Stimulated activated CD4-positive, alpha-beta T cell treated with anti-CD3 and anti-CD28 coated beads, Interleukin-2, amount 100 ng/mL, for 24 hours (primary cell): ENCODE measurements at regions not wholly inside any gene's neighbourhood (a gene's known extent, or its start where the extent isn't known, plus 50 kb on each side); places are given as distances from the start of the nearest gene placed in this dataset.

Experiments
- DNase-seq, 2 donors: peaks; one replicate each; pipeline ENCODE4 v3.0.0-alpha.2; 2020

DNA sequence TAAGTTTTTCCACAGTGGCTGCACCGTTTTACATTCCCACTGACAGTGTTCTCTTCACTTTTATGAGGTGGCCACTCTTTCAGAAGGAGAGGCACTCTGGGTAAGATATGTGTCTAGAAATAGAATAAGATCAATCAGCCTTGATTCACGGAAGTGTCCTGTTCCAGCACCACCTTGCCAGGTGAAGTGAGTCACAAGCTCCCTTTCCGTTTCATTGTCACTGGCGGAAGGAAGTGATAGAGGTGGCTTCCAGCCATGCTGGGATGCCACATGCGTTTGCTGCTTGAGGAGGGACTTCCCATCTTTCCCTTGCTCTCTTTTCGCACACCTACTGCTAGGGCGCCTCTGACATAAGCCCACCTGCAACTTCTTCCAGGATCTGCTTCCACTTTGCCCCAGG is 217.1 kb downstream of the PIK3R1 start:
- DNase-seq, result peak in 1 of 2 donors; percentile 28

DNA sequence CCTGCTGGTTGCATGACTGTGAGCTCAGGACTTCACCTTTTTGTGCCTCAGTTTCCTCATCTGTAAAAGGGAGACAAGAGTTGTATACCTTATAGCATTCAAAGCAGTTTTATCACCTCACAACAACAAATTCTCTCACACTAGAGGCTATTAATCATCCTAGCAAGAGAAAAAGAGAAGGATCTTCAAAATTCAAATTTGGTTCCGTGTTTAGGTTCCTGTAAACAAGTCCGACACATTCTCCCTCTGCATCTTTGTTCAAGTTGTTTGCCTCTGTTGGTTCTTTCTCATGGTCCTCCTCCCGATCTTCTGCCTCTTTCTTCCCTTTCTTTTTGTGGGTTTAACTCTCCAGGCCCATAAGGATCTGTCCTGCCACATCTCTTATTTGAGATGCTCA is 218.0 kb downstream of the PIK3R1 start:
- no peak for DNase-seq

DNA sequence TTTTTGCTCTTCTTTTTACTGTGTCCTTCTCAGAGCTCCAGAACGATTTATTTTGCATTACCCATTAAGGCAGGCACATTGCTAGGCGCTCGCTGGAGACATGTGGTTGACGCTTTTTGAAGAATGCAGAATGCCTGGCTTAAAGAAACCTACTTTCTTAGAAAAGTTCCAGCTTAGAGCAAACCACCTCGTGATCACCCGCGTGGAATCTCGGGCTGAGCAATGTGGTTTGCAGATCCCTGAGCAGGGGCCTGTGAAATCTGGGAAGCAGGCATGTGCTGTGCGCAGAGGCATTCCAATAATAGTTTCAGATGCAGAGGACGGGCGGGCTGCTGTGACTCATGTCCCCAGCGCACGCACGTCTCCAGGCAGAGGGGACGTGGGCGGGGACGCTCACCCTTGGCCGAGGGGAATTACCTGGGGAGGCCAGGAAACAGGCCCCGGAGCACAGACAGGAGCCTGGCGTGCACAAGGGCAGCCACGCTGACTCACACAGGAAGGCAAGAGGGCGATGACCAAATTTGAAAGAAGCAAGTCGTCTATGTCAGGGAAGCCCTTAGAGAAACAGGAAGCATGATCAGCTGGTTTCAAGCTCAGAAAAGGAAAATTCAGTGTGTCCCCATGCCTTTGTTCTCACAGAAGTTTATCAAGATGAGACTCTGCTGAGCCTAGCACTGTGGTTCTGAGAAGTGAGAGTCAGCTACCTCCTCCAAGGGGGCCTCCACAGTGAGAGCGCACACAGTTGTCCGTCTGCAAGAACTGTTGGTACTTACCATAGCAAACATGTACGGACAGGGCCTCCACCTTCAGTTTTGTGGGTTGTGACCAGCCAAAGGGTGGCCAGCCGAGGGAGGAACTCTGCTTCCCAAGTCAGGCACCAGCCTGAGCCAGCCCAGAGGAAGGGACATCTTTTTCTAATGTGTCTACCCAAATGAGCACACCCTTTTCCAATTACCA is 218.6 kb downstream of the PIK3R1 start:
- peak; percentile 94 to 95 for DNase-seq

DNA sequence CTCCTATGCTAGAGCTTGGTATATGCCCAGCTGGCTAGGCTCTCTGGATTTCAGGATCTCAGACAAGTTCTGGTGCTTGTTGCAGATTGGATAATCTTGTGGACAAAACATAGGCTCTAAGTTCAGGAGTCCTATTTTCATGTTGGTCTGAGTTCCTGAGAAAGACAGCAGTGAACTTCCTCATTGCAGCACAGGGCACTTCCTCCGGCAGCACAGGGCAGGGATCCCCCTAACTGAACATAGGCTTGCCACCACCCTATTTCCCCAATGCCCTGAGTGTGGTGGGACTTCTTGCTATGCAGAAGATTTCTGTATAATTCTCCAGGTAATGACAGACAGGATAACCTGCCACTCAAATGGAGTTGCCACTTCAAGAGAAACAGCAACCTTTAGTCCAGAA is 220.1 kb downstream of the PIK3R1 start:
- DNase-seq, result no peak

DNA sequence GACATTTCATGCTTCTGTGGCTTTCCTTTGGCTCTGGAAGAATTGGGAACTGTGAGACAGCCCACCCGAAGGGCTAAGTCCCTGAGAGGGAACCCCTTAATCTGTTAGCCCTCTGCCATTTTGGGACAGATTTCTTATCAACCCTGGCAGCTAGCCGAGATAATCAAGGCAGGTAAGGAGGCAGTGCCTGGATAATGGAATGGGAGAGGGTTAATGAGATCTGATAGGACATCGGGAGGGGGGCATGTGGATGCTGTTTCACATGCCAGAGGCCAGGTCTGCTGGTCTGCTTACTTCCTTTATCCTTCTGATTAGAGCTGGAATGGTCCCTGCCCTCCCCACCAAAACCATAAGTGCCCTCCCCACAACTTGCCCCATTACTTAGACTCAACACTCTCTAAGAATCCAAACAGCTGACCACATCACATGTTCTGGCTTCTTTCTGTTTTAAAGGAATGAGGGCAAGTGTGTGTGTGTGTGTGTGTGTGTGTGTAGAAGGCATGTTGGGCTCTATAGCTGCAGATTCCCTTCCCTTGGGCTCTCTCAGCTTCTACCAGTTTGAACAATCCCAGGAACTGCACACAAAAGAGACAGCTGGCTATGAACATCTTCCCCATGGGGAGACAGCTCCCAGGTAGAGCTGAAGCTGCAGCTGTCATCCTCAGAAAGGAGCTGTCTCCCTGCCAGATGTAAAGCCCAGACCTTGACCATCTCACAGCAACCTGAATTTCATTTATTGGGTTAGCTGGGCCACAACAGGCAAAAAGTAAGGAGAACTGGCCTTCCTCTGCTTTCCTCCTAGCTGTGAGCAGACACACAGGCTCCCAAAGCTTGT is 221.3 kb downstream of the PIK3R1 start:
- no peak for DNase-seq

DNA sequence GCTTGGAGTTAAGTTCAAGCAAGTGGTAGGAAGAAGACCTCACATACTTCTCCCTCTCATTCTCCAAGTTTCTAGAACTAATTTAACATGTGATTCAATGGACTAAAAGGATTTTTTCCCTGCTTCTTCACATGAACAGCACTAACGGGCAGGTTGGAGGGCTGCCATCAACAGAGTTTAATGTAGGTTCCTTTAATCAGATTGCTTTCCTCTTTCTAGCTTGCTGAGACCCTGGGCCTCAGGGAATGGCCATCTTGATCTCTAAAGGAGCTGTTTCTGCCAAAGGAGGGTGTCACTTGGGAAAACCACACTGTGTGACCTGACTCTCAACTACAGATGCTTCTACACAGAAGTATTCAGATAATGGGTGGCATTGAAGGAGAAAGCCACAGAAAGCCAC is 223.3 kb downstream of the PIK3R1 start:
- no peak for DNase-seq

DNA sequence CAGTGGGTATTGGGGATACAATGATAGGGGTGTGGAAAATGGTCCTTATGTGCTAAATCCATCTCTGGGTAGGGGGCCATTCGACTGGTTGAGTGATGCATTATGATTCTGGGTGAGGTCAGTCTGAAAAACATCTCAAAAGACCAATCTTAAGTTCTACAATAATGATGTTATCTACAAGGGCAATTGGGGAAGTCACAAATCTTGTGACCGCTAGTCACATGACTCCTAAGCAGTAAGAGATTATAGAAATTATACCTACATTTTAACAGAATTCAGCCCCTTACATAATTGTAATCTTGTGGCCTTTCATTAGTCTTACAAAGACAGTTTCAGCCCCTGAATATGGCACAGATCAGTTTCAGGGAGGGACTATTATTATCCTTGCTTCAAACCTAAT is 224.7 kb downstream of the PIK3R1 start:
- no peak for DNase-seq

DNA sequence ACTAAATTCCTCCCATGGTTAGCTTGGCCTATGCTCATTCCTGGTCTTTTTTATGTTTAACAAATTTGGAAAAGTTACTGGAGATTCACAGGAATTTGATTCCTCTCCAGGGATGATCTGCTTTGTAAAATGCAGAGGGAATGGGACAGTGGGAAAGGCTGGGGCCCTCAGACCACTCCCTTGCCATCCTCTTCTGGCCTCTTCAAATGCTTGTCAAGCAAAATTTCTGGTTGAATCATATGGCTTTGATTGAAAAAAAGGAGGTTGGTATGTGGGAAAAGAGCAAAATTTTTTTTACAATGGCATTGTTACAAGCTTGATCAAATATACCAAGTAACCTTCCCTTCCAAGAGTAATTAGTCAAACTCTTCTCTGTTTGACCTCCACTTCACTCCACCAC is 225.1 kb downstream of the PIK3R1 start:
- DNase-seq, result no peak

DNA sequence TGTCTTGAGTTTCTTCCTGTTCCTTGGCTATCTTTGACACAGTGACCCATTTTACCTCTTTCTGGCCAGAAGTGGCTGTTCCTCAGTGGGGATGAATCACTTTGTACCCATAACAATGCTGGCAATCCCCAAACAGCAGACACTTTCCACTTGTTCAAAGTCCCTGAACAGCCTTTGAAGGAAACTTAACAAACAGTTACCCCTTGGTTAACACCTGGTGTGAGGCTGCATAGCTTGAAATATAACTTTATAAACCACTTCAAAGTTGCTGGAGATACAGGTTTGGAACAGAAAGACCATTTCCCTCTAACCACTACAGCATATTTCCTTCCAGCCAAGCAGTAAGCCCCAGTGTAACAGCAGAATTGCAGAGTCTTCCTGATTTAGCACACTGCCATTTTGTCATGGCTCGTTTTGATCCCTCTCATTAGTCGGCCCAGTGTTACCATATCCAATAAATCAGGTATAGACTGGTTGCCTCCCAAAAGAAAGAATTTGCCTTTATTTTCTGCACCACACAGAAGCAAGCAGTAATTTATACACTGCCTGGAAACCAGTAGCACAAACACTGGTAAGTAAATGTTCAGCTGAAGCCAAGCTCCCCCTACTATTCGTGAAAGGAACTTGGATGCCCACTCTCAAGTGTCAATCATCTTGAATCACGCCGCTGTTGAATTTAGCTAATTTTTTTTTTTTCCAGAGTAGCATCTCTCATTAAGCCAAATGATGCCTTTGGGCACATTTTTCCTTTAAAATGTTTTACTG is 225.9 kb downstream of the PIK3R1 start:
- no peak for DNase-seq

DNA sequence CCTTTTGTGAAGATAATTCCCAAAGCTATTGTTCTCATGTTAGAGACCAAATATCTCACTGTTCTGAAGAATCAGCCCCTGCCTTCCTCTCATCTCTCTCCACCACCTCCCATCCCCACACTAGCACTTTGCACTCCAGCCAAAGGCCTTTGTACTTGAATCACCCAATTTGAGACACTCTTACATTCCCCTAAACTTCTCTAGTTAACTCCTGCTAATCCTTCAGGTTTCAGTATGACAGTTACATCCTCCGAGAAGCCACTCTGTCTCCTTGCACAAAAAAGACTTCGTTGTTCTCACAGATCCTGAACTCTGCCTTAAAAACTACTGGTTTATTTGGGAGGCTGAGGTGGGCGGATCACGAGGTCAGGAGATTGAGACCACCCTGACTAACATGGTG is 227.5 kb downstream of the PIK3R1 start:
- no peak for DNase-seq

DNA sequence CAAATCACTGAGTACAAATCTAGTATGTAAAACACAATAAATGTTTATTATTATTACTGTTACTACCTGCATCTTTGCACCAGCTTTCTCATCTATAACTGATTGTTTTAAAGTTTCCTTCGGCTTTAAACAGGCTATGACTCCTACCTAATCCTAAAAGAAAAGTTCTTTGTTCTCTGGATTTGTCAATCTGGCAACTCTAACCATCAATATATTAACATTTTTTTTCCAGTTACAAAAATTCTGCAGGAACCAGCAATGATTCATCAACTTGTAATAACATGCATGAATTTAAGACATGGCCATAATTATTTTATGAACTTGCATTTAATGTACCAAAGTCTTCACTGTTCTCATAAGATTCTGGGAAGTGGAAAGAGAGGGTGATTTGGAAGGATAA is 228.5 kb downstream of the PIK3R1 start:
- DNase-seq, result no peak

DNA sequence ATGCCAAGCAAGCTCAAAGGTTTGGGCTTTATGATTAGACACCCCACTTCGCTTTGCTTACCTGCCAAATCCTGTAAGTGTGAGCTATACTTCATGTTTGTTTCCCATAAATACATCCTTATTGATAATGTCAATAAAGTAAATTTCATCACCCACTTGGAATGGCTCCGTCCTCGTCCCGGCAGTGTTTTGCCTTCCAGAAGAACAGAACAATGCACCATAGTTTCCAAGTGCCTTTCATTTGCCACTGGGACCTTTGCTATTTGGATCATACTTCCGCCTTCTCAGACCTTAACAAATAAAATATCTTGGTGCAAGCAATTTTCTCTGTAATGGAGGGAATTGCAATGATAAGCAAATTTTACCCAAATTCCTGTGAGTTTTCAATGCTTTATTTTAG is 229.3 kb downstream of the PIK3R1 start:
- no peak for DNase-seq

DNA sequence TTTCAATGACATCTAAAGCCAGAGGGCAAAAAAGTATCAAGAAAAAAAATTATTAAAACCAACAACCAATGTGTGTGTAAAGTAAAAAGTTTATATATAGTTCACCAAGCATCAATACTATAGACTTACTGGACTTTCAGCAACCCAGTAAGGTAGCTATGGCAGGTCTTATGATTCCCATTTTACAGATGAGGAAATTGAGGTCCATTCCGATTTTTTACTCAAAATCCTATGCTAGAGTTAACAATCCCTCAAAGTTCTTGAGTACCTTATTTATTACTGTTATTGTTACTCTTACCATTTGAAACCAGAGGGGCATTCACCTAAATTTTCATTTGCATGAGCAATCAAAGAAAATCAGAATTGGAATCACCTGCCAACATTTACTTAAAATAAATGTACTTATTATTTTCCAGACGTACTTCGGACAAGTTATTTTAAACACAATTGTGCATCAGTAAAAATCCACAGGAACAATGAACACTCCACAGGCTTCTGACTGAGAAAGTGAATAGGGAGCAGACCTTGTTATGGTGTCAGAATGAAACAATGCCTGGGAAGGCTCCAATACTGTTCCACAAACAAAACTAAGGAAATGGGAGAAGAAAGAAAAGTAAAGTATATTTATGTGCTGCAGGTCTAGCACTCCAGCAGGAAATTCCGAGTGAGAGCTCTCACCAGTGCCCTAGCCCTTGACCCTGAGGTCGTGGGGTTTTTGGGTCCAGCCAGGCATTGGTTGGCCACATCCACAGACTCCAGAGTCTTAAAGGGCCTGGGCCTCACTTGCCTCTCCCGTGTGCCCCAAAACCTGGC is 229.9 kb downstream of the PIK3R1 start:
- DNase-seq, result no peak

DNA sequence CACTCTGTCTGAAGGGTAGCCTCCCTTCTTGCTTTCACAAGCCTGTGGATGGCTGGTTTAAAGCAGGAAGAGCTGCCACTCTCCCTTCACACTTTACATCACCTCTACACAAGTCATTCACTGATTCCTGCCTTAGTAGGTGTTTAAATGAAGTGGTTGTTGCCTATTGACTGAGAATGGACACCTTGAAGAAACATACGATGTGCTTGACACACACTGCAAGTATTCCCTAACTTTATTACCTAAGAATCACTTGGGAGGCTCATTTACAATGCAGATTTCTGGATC is 230.5 kb downstream of the PIK3R1 start:
- no peak for DNase-seq

DNA sequence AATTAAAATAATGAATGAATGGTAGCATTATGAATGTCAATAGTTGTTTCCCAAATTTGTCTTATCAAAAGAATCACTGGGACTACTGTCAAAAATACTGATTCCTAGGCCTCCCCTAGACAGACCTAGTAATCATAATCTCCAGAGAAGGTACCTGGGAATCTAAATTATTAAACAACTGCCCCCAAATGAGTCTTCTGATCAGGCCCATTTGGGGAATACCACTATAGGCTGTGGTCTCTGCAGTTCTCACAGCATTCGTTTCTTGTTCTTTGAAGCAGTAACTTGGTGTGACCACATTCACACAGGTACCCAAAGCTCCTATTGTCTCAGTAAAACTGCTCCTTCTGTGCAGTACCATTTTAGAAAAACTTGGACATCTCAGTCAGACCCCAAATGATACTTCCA is 230.9 kb downstream of the PIK3R1 start:
- no peak for DNase-seq

DNA sequence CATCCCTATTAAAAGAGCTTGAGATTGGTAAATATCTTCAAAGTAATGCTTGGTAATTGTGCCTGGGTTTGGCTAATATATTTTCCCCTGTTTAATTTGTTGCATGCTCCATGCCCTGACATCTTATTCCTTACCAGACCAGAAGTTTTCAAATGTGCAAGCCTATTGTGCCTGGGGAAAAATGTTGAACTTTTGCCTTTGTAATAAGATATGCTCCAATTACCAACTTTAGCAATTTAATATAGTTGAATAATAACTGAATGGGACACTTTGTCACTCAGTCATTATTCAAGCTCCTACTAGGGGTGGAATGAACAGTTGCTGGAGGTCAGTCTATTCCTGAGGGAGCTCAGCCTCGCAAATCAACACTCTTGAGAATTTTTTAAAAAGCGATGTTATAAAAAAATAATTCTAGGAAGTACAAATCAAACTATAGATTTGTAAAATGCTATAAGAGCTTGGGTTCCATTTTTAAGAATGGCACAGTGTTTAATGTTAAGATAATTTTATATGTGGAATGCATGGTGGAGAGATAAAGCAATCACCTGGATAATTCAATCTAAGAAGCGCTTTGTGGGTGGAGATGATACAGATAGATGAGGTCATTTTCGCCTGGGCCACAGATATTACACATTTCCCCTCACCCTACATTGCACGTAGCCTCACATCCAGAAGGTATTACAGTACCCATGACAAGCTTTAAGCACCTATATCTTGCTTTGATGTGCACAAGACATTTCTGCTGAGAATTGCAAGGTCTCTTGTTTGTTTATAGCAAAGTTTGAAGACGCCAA is 231.8 kb downstream of the PIK3R1 start:
- no peak for DNase-seq

DNA sequence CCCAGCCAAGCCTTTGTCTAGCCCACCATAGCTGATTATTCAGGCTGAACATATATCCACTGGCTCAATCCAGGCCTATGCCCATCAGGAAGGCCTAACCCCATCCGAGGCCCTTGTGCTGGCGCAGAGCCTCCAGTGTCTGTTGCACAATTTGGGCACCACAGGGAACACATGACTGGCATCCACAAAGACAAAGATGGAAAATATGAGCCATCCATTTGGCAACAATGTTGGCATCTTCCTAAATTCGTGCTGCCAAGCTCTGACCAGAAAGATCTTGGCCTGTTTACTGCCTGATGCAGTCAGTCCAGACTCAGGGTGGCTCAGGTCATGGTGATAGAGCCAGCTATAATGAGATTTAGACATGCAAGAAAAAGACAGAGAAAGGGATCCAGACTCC is 233.8 kb downstream of the PIK3R1 start:
- no peak for DNase-seq

DNA sequence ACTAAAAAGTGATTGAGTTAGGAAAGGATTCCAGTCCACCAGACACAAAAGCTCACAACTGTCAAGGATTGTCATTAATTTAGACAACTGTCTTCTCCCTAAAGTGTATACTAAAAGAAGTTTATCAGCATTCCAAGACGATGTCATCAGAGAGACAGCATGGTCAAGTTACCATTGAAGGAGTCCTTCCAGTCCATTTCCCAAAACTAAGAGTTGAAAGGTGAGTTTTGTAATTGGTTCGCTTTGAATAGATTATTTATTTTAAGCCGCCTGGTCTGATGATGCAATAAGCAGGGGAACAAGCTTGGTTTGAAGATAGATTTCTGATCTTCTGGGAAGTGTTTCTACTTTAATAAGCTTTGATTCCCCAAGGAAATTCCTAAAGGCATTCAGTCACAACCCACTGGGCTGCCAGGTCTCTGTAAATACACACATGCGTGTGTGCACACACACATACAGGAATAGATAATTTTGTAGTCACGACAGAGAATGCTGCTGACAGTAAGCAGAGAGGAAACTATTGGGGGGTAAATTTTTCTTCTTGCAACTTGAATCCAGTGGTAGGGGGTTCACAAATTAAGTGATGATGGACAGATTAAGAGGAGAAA is 234.8 kb downstream of the PIK3R1 start:
- no peak for DNase-seq

DNA sequence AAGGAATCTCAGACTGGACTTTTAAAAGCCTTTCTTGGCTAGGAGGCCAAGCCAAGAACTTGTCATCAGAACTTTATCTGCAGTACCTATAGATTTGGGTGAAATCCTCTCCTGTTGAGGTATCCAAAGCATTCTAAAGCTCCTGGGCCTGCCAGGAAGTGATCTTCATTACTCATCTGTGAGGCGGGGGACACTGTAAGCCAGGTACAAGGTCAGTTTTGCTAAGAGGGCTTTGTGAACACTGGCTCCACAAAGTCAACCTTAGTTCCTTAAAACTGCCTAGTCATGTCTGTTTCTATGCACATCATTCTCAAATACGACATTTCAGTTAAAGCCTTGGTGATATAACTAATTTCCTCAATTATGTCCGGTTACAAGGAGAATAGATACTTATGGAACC is 236.7 kb downstream of the PIK3R1 start:
- DNase-seq, result no peak

DNA sequence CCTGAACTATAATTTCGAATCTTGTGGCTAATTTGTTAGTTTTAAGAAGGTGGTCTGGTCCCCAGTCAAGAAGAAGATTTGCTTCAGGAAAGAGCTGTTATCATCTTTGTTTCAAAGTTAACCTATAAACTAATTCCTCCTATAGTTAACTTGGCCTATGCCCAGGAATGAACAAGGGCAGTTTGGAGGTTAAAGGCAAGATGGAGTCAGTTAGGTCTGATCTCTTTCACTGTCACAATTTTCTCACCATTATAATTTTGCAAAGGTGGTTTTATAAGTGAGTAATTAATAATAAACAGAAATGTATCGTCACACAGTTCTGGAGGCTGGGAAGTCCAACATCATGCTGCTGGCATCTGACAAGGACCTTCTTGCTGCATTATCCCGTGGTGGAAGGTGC is 238.6 kb downstream of the PIK3R1 start:
- DNase-seq, result no peak

DNA sequence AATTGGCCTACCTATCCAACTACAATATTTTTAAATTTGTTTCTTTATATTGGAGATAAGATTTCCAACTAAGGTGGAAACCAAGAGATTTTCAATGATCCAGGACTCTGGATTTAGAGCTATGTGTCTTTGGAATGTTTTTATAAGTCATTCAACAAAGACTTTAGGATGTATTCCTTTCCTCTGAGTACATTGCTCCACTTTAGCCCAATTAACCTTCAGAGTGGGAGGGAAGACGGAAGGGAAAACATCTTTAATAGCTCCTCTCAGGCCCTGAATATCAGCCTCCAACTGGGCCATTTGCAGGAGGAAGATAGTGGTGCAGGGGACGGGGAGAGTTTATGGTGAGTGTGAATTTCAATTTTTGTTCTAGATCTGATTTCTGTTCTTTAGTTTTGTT is 239.2 kb downstream of the PIK3R1 start:
- no peak for DNase-seq
